ENCODE measurements at regions not wholly inside any gene's neighbourhood (a gene's known extent, or its start where the extent isn't known, plus 50 kb on each side); places are given as distances from the start of the nearest gene placed in this dataset.

- TF ChIP-seq CTCF (IDR thresholded peaks at IDR 0.05; ENCODE audit: borderline replicate concordance, extremely low read depth, low read length, poor library complexity, severe bottlenecking): no peak
- TF ChIP-seq EZH2 (IDR thresholded peaks at IDR 0.05; ENCODE audit: borderline replicate concordance, low read depth, low read length, severe bottlenecking): no peak
Measured at GRCh38 chr15:35306361-35306981, 221.4 kb upstream of the NANOGP8 start.
